ENCODE measurements at regions not wholly inside any gene's neighbourhood (a gene's known extent, or its start where the extent isn't known, plus 50 kb on each side); places are given as distances from the start of the nearest gene placed in this dataset.

DNA sequence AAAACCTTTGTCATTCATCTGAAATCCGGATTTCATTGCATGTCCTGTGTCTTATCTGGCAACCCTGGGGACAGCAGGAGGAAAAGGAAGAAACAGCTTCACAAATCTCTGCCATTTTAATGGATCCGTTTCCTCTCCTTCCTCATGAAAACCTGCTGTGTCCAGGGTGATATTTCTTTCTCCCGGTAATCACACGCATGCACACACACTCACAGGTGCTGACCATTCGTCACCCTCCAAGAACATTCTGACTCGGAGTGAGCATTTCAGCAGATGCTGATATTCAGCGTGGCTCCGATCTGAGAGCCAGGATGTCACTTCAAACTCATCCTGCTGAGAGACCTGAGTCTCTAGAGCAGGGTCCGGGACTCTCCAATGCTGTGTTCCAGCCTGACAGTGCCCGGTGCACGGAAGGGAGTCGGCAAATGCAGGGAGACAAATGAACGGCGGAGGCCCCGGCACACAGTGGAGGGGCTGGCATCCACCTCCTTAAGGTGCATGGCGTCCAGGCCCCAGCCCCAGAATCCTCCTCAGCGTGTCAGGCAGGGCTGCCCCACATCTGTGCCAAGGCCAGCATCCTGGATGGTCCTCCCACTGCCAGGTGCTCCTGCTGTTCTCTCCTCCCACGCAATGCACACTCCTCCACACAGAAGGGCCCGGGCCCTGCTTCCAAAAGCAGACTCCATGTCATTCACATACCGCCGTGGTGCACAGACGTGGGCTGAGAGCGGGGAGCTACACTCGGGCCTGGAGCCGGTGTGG is 70.7 kb downstream of the RBFOX3 start:
- DNase-seq (ENCODE audit: low spot score), result no peak

DNA sequence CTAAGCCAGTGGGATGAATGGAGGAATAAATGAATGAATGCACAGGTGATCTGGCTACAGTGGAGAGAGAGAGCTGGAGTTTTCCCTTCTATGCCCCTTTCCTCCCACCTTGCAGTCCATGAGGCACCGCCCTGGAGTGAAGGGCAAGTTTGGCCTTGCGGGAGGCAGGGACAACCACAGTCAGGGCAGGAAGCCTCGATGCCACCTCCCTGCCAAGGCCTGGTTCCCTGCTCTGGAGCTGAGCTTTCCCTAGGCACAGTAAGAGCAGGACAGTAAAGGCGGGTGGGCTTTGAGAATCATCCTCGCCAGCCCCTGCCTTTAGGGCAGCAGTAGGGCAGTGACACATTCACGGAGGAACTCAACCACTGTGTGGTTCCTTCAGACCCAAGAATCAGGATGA is 72.6 kb downstream of the RBFOX3 start:
- DNase-seq (ENCODE audit: low spot score), result no peak

DNA sequence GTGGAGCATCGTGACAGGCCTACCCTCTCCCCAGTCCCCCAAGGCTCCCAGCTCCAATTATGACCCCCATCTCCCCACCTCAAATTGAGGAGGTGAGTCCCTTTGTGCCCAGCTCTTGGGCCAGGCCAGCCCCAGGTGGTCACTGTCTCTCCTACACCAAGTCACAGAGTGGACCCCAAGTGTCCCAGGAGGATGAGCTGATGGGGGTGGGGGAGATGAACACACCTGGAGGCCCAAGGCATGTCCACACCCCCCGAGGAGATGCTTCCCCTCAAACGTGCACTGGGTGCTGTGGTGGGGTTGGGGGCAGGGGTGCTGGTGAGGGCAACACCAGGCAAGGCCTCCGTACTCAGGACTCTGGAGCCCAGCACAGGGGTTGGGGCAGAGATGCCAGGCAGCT is 73.2 kb downstream of the RBFOX3 start:
- no peak for DNase-seq (ENCODE audit: low spot score)

DNA sequence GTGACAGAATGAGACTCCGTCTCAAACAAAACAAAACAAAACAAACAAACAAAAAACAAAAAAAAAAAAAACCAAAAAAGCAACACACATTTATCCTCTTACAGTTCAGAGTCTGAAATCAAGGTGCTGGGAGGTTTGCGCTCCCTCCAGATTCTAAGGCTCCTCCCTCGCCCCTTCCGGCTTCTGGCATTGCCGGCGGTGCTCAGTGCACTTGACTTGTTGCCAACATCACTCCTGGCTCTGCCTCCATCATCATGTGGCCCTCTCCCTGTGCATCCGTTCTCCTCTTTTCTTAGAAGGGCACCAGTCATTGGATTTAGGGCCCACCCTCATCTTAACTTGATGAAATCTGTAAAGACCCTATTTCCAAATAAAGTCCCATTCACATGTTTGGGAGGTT is 73.8 kb downstream of the RBFOX3 start:
- no peak for DNase-seq (ENCODE audit: low spot score)

DNA sequence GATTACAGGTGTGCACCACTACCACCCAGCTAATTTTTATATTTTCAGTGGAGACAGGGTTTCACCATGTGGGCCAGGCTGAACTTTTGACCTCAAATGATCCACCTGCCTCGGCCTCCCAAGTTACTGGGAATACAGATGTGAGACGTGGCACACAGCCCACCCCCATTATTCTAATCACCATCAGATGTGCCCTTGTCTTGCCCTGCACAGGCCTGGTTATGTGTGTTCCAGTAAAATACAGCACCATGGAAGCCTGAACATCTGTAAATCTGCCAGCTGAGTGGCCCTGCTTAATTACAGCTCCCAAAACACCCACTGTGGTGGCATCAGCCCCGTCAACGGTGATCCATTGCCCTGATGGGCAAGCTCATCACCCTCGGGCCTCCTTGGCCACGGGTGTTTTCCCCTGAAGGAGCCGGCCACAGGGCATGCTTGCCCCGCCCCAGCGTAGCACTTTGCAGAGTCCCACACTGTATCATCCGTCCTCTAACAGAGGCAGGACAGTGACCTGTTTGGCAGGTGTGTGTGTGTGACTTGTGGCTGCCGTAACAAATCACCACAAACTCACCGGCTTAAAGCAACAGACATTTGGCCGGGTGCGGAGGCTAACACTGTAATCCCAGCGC is 74.5 kb downstream of the RBFOX3 start:
- no peak for DNase-seq (ENCODE audit: low spot score)

DNA sequence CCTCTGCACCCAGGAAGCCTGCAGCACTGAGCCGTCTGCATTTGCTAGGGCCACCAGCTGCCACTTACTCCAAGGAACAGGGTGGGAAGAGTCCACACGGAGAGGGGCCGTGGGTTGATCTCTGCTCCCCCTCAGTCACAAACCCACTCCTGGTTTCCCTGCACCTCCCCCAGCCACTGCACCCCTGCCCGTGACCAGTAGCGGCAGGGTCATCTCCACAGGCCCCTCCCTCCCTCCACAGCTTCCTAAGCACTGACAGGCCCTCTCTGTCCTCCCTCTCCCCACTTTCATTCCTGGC is 75.2 kb downstream of the RBFOX3 start:
- no peak for DNase-seq (ENCODE audit: low spot score)

DNA sequence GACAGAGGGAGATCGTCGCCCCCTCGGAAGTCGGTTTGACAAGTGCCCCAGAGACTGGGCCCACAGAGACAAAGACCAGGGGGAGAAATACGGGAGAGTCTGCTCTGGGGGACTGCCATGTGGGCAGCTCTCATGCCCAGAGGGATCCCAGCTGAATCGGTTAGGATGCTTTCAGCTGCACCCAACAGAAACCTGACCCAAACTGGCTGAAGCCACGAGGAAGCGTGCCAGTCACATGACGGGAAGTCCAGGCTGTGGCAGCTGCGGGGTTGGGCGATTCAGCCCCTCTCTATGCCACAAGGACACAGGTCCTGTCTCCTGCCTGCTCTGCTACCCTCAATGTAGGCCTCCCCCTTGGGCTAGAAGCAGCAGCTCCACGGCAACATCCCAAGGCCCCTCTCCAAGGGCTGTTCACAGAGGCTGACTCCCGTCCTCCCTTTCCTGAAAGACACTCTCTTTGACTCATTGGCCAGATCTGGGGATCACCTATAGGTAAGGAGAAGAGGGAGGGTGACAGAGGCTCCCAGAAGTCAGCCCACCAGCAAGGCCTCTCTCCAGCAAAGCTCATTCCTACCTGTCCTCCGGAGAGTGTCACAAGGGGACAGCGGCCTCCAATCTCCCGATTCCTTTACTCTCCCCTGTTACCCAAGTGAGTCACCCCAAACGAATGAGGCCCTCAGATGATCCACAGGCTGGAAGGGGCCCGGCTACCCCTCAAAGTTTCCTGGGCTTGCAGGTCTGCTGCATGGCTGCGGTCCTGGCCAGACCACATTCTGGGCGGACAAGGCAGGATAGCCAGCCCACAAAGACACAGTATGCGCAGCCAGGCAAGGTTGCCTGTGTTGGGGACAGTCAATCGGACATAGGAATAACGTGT is 75.8 kb downstream of the RBFOX3 start:
- DNase-seq (ENCODE audit: low spot score), result no peak

DNA sequence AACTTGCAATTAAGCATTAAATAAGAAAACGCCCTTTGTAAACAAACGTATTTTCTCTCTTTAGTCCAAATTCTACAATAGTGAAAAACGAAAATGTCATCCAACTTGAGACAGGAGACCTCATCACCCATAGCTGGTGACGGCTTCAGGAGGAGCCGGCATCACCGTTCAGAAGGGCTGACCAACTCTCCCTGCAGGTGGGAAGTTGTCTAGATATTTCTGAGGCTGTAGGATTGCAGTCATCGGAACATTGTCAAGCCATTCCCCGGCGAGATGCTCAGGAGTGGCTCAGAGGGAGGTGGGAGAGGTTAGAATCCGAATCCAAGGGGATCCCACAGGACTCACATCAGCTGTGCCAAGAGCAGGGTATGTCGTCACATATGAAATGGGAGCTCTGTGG is 76.7 kb downstream of the RBFOX3 start:
- DNase-seq (ENCODE audit: low spot score), result no peak

DNA sequence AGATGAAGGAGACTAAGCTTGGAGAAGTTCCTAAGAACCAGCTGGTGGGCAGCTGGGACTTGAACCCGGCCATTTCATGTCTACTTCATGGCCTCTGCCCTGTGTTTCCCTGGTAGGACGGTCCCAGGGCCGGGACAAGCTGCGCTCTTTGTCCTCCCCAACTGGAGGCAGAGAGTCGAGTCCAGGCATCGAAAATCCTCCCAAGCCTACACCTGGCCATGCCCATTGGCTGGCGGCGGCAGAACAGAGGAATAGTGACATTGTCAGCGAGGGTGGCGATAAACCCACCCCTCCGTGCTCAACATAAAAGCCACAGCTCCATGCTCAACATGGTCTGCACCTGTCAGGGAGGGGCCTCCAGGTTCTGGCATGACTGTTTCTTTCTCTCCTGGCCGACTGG is 77.7 kb downstream of the RBFOX3 start:
- no peak for DNase-seq (ENCODE audit: low spot score)

DNA sequence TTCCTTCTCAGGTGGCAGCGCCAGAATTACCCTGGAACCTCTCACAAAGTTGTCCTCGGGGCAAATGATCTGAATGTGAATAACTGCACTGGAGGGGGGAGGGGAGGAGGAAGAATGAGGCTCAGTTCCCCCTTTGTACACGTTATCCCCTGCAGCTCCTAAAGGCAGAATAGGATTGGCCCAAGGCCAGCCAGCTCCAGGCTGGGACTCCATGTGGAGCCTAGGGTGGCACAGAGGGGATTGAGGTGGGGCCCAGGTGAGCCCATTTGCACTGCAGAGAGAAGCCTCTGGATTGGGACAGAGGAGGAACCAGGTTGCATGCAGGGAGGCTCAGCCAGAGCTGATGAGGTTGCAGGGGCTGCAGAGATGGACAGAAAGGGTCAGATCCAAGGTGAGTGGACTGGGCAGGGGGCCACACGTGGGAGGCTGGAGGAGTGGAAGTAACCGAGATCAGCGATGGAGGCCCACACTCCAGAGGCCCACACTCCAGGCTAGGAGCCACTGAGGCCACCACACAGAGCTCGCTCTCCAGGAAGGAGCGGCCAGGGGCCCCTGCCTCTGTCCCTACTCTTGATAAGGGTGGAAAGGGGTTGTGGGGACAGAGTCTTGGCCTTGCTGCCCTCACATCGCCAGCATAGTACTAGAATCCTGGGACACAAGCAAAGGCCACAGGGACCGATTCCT is 78.6 kb downstream of the RBFOX3 start:
- no peak for DNase-seq (ENCODE audit: low spot score)

DNA sequence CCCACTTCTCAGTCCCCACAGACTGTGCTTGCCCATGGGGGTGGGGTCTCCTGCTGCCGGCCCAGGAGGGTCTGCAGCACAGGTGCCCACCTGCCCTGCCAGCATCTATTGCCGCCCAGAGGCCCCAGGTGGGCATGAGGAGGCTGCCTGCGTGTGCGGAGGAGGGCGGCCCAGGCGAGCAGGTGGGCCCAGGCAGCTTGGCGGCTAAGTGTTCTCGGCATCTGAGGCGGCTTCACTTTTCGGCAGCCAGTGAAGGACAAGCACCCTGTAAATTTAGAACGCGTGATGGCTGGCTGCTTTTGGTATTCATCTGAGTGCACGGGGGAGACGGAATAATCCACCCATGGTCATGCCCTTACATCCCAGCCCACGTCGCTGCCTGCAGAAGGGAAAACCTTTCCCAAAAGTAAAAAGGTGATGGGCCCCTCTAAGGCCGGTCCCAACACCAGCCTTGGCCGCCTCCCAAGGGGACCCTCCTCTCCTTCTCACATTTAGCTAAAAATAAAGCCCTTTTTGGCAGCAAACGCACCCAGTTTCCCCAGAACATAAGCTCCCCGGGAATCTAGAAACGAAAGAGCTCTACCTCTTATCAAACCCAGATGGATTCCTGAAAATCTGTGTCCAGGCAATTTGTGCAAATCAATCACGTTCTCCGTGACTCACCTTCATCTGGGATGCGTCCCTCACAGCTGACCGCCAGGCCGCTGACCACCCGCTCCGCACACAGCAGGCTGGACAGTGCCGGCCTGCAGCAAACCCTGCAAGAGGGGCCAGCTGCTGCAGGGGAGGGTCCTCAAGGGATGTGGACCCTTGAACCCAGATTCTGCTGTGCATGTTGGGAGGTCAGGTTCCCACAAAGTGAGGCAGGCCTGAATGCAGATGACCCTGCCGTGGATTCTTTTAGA is 79.4 kb downstream of the RBFOX3 start:
- peak; percentile 9 for DNase-seq (ENCODE audit: low spot score)

DNA sequence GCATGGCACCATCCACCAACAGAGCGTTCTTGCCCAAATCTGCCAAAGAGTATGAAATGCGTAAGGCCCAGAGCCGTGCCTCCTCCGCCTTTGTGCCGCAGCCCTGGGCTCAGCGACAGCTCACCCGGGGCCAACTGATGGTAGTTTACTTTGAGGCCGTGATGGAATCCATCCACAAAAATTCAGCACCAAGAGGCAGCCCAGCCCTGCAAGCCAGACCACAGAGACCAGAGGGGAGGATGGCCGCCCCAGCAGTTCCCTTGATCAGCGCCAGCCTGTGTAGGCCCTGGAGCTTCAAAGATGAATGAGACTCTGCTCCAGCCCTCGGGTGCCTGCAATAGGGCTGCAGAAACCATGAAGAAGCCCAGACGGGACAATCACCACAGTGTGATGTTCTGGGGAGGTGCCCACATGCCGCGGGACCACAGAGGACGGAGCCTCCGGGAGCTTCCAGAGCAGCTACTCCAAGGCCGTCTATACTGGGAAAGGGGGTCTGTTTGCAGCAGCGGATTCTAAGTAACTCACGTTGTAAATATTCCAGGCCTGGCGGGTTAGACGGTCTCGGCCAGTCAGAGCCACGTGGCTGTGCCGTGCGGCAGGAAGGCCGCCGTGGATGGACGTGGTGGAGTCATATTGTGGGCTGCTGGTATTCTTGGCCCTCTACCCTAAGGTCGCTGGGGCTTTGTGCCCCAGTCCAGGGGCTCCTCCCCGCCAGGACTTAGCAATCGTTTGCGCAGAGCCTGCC is 80.3 kb downstream of the RBFOX3 start:
- no peak for DNase-seq (ENCODE audit: low spot score)

DNA sequence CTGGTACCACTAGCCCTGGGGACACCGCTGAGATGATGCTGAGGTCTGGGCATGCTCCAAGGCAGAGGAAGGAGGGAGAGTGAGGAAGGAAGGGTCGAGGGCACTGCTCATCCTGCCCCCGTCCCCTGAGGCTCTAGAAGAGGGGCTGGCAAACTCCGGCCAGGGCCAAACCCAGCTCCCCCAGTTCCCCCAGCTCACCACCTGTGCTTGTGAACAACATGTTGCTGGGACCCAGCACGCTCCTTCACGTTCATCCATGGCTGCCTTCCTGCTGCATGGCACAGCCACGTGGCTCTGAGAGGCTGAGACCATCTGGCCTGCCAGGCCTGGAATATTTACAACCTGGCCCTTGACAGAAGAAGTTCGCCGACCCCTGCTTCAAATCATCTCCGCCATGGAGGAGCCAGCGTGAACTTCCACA is 81.2 kb downstream of the RBFOX3 start:
- DNase-seq (ENCODE audit: low spot score), result no peak

DNA sequence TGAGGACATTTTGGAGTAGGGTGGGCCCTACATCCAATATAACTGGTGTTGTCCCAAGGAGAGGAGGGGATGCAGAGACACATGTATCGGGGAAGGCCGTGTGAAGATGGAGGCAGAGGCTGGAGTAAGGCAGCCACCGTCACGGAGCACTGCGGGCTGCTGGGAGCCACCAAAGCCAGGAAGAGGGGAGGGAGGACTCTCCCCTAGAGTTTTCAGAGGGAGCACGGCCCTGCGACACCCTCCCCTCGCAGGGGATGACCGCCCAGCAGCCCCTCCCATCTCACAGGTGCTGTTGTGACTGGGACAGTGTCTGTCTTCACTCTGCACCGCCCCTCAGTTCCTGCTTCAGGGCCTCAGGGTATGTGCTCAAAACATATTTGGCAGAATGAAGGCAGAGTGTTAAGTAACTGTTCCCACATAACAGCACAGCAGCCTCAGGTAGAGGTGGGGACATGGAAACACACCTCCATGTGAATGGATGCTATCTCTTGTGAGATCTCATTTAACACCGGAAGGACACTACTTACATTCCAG is 82.2 kb downstream of the RBFOX3 start:
- DNase-seq (ENCODE audit: low spot score), result no peak

DNA sequence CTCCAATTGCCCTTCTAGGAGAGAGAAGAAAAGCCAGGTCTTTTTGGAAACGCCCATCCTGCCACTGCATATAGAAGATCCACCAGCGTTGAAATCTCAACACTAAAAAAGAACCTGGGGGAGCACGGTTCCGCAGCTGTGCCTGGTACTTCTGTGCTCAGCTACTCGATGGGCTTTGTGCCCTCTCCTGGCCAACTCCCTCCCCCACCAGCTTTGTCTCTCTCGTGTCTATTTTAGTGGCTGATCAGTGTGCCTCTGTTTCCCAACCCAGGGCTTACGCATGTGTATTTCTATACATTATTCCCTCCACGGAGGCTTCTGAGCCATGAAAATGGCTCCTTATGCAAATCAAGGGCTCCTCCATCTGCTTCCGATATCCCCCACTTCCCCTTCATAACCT is 83.5 kb downstream of the RBFOX3 start:
- no peak for DNase-seq (ENCODE audit: low spot score)

DNA sequence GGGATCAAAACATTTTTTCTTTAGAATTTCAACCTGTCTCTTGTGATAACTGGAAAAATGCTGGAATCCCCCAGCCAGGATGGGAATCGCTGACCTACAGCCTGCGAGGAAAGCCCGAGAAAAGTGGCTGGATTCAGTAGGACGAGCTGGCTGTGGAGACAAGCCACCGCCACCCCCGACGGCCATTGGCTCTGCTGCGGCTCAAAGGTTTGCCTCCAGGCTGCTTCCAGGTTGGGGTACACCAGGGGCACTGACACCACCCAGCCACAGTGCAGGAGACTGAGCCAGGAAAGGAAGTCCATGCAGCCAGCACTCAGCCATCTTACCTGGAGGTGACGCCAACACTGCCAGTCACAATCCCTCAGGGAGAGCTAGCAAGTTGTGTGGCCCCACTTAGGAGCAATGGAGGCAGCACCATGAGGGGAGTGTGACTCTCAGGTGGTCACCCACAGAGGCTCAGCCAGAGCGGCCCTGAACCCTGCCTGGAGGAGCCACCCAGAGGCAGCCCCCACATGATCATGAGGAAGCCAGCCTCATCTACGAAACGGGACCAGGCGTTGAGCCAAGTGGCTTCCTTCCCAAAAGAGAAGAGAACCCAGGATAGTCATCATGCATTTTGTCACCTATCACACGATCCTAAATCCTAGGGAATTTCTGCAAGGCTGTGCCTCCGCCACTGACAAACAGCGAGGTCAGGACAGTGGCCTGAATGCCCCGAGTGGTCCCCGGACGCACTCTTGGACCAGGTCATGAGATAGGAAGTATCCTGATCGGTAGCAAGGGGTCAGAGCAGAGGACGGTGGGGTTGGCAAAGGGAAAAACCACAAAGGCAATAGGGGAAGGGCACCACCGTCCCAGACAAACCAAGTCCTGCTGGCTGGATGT is 84.8 kb downstream of the RBFOX3 start:
- no peak for DNase-seq (ENCODE audit: low spot score)

DNA sequence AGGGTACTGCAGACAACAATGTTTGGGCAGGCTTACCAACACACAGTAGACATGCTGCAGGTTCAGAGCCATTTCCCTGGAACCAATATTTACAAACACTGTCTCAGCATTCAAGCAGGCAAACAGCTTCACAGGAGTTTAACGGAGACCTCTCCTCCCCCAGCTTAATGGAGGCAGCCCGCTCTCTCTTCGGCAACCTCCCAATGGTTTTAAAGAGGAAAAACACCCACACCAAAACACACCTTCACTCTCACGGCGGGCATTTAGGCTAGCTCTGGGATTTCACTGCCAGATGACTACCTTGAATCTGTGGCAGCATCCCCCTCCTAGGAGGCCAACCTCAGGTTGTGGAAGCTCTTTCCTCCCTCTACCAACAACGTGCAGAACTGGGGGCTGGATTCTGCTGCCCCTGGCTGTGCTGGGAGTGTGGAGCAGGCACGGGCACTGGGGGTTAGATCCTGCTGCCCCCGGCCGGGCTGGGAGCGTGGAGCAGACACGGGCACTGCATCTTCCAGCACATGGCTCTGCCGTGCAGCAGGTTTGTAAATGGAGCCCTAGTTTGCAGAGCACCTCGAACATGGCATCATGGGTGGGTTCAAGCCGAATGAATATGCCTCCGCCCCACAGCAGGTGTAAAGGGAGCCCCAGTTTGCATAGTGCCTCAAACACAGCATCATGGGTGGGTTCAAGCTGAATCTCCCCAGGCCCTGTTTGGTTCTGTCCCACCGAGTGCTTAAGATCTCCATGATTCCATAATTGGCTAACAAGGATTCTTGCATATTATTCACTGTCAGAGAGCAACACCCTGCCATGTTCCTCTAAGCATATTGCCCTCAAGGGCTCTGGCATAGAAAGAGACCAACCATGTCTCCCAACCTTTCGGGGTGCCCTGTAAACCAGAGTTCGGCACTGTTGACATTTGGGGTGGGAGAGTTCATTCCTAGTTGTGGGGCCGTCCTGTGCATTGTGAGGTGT is 86.4 kb downstream of the RBFOX3 start:
- no peak for DNase-seq (ENCODE audit: low spot score)

DNA sequence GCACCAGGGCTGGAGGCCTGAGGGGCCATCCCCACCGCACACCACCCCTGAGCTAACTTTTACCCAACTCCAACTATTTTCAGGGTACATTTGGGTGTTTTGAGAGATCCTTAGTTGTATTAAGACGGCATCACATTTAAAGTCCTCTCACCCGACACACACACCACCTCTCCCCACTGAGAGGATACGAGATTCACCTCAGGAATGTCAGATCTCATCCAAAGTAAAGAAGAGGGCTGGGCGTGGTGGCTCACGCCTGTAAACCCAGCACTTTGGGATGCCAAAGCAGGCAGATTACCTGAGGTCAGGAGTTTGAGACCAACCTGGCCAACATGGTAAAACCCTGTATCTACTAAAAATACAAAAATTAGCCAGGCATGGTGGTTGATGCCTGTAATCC is 88.4 kb downstream of the RBFOX3 start:
- DNase-seq (ENCODE audit: low spot score), result no peak
